GM12891 (cell line): ENCODE measurements at regions not wholly inside any gene's neighbourhood (a gene's known extent, or its start where the extent isn't known, plus 50 kb on each side); places are given as distances from the start of the nearest gene placed in this dataset.

Experiments used
- POLR2A ChIP-seq: IDR thresholded peaks from 2 replicates; pipeline ENCODE4 v1.6.1; 2011; ENCODE audit warnings: low read depth, low read length, control low read depth
- POLR2AphosphoS5 ChIP-seq: IDR thresholded peaks from 2 replicates; pipeline ENCODE4 v1.6.1; 2011; ENCODE audit warnings: low read depth, low read length, control low read depth
- POU2F2 ChIP-seq: IDR thresholded peaks from 2 replicates; pipeline ENCODE4 v1.6.1; 2011; ENCODE audit warnings: low read depth, mild to moderate bottlenecking, control low read depth, low read length, moderate library complexity
- SPI1 ChIP-seq: IDR thresholded peaks from 2 replicates; pipeline ENCODE4 v1.6.1; 2011; ENCODE audit warnings: low read depth, low read length, control low read depth
- TAF1 ChIP-seq: IDR thresholded peaks from 2 replicates; pipeline ENCODE4 v1.6.1; 2011; ENCODE audit warnings: low read depth, low read length, control low read depth

DNA sequence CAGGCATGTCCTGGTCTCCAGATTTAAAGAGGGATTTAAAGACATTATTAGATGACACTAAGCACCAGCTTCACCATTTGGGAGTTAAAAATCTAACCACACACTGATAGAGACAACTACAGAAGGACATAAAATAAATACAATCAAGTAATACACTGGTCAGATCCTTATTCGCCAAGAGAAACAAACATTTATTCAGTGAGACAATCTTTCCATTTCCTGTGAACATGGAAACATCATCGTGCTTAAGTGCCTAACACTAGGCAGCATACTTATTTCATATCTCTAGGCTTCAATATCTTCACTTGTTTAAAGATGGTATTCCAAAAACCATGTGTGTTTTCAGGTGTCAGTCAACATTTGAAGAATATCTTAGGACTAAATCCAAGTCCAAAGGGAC is 103.6 kb downstream of the AREG start:
- TF ChIP-seq POLR2AphosphoS5 (no peak), POLR2A (no peak), TAF1 (no peak), POU2F2 (no peak), SPI1 (no peak)
